HPDE6-E6E7 (cell line): ENCODE measurements at regions not wholly inside any gene's neighbourhood (a gene's known extent, or its start where the extent isn't known, plus 50 kb on each side); places are given as distances from the start of the nearest gene placed in this dataset.

Source experiments
- DNase-seq: peaks from one replicate; pipeline ENCODE4 v3.0.0; 2011; ENCODE audit warnings: missing footprints; ENCODE audit errors: extremely low spot score

DNA sequence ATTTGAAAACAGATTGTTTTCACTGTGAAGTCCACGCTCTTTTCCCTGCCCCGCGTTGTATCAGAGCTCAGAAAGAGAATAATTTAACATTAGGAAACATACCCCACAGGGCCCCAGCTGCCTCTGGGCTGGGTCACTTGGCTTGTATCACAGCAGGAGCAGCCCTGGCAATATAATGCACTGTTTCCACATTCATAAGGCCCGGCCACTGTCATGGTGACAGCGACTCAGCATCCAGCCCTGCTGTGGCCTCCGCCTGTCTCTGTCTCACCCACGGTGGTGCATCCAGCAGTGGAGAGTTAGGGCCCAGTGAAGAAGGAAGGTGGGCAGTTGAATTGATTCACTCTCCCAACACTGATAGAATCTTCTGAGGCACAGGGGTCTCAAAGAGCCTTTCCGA, 188.9 kb downstream of the NSG2 start:
- DNase-seq = no peak

DNA sequence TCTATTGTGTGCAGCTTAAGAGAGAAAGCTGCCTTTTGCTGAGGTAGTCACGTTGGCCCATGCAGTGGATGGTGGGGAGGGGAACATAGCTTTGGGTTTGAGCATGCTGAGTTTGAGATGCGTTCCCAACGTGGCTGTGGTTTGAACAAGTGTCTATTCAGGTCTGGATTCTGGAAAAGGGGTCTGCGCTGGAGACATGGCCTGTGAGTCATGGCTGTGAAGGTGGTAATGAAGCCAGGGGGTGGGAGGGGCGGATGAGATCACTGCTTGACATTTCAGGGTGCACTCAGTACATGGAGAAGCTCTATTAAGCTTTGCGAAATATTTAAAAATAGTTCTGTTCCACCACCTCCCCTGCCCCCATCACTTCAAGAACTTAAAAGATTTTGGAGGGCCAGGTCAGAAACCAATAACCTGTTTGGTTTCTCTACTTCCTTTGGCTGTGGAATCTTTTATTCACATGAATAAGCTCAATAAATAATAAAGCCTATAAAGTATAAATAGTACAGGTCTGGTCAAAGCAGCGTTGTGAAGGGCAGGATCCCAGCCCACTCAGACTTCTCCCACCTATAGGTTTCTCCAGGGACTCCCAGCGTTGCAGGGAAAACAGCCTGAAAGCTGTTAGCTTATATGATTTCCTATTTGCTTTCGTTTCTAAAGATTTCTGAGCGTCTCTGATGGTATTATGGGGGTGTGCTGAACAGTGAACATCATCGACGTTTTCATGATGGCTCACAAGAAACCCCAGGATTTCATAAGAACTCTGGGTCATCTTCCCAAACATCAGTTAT, 189.9 kb downstream of the NSG2 start:
- DNase-seq = no peak

DNA sequence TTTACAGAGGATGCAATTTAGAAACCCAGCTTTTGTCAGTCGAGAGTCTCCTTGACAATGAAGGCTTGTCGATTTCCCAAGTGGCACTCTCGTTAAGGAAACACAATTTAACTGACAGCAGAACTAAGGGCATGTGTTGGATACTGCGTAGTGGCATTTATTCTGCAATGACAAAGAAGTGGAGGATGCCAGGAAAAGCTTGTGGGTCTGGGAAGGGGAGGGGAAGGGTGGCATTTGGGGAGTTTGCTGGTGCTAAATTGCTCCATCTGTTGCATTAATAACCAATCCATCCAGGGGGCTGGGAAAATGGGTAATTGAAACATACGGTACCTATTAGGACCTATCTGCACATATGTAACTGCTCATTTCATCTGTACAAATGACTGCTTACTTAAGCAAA, 190.6 kb downstream of the NSG2 start:
- DNase-seq = no peak

DNA sequence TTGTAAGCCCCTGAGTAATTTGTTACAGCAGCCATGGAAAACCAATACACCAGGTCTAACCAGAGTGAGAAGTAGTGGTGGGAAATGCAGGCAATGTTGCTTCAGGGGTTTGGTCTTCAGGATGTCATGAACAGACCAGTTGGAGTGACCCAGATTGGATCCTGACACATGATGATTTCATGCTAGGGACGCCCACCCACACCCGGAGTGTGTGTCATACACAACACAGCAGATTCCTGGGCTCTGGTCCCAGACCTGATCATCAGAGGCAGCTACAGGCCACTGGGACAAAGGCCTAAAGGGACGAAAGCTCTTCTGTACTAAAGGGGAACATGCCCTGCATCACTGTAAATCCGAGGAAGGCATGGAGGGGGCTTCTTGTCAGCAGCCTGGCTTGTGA, 194.2 kb downstream of the NSG2 start:
- no peak for DNase-seq

DNA sequence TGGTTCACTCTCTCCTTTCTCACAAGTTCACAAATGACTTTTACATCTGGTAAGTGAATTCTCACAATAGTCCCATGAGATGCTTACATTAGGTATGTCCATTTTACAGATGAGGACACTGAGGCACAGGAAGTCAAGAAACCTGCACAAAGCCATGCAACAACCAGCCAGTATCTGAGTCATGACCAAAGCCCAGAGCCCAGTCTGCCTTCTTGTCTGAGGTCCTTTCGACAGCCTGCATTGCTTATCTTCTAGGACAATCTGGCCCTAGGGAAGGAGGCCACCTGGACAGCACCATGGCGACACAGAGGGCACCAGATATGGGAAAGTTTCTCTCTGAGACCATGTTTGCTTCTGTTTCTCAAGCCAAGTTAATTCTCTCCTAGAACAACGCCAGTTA, 197.1 kb downstream of the NSG2 start:
- DNase-seq = no peak

DNA sequence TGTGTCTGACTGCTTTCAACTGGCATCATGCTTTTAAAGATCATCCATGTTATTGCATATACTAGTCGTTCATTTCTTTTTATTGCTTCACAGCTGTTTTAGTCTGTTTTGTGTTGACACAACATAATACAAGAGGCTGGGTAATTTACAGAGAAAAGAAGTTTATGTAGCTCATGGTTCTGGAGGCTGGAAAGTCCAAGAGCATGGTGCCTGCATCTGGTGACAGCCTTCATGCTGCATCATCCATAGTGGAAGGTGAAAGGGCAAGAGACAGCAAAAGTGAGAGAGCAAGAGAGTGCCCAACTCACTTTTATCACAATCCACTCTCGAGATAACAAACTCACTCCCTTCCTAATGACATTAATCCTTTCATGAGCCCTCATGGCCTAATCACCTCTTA, 198.4 kb downstream of the NSG2 start:
- DNase-seq = no peak

DNA sequence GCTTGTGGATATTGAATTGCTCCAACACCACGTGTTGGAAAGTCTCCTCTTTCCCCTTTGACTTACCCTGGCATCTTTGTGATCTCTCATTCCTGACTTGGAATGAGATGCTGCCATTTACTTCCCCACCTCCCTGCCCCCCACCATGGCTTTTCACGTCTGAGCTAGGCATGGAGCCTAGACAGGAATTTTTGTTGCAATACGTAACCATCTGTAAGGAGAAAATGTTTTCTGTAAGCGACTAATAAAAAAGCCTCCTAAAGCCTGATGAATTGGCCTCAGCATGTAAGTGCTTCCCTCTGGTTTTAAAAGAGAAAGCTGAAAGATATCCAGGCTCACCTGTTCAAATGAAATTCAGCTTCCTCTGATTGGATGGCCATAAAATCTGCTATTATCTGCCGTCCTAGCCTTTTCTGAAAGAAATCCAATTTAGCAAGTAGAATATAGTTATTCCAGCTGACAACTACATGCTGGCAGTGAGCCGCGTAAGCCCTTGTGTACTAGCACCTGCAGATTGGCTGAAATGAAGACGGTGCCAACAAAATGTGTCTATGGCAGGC, 200.1 kb downstream of the NSG2 start:
- no peak for DNase-seq

DNA sequence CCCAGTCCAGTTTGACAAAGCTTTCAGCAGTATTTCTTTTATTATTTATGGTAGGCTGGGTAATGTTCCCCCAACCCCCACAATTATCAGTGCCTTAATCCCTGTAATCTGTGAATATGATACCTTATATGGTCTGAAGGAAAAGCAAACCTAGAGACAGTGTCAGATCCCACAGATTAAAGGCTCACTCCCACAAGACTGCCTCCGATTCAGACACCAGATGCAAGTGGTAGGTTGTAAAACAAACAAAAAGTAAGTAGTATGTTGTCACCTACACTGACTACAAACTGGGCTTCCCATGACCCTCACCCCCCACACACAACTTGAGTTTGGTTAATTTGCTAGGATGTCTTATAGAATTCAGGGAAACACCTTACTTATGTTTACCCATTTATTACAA, 201.2 kb downstream of the NSG2 start:
- DNase-seq = no peak

DNA sequence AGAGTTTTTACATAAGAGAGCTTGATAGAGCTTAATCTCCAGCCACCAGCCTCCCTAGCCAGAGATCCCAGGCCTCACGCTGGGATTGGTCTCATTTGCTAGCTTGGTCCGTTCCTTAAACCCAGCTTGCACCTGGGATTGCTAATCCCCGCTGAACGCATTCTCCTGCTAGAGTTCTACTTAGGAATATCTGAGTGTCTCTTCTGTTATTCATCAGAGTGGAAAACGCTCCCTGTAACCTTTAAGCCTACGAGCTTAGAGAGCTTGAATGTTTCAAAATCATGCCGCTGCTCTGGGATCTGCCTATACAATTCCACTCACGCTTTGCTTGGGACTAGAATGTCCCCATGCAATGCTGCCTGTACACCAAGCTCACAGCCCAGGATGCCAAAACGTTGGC, 201.8 kb downstream of the NSG2 start:
- DNase-seq = no peak

DNA sequence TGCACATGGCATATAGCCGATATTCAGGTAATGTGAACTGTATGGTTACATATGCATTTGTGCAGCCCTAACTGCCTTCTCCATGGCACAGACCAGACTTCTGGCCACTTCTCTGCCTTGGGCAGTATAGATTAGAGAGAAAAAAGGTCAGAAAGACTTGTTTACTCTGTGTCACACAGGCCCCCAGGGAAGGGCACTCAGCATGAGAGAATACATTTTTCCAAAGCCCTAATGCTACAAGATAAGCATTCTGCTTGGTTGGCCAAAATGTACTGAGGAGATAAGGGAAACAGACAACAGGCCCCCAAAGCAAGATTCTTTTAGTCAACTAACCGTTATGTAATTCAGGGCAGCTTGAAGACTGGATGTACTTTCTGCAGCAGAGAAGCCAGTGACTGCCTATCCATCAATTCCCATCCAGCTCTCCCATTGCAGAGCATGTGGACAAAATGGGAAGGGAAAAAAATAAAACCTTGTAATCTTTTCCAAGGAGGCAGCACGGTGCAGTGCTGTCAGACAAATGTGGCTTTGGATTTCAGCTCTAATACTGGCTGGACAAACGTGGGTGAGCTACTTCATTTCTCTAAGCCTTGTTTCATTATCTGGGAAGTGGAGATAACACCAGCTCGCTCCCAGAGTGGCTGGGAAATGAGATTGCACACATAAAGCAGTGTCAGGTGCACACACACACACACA, 205.9 kb downstream of the NSG2 start:
- no peak for DNase-seq

DNA sequence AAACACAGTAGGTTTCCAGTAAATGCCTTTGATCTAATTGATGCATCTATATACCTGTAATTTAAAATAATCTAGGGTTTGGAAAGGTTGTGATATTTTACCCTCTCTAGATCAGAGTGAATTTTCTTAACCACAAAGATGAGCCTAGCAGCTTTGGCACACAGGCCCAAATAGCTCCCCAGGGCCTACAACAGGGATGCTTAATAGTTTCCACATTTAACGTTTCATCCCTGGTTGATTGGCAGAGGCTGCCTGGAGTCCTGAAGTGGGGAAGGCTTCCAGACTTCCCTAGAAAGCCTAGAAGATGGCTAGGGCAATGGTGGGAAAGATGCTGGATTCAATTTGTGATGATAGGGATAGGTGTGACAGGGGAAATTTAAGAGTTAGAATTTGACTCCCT, 206.6 kb downstream of the NSG2 start:
- no peak for DNase-seq

DNA sequence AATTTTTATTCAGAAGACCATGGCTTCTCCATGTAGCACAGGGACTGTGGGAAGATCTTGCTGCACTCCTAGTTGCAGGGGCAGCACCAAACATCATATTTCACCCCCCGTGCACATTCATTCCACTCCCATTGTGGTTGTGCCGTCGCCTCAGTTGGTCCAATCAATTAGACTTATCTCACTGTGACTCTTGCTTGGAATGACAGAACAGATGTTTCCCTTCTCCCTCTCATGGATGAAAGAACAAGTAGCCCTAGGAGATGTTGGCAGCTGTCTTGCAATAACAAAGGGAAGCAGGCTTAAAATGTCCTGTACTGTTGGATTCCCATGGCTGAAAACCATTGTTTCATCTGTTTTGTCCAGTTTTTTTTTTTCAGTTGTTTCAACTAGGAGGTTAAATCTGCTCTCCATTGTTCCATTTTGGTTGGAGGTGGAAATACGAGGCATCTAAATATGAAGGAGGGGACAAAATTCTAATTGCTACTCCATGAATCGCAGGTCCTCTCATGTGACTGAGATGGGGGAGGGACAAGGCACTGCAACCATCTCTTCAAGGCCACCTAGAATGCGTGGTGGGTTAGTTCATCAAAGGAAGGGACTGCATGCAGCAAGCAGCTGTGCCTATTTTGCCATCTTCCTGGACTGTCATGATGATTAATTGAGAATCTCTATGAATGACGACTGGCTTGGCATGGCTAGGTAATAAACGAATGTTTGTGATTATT, 214.4 kb downstream of the NSG2 start:
- DNase-seq = no peak

DNA sequence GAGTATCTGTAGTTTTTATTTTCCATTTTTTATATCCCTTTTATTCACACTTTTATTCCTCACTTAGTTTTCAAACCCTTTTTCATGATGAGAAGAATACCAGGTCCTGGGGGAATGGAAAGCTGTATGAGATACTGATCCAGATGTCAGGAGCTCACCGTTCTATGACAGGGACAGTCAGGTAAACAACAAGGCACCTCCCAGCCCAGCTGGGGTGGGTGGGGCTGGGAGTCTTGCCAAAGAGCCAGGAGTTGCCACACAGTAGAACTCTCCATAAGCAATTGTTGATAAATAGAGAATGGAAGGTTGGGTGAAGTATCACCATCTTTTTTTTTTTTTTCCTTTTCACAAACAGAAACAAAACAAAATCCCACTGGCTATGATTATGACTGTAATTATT, 225.8 kb downstream of the NSG2 start:
- DNase-seq = no peak

DNA sequence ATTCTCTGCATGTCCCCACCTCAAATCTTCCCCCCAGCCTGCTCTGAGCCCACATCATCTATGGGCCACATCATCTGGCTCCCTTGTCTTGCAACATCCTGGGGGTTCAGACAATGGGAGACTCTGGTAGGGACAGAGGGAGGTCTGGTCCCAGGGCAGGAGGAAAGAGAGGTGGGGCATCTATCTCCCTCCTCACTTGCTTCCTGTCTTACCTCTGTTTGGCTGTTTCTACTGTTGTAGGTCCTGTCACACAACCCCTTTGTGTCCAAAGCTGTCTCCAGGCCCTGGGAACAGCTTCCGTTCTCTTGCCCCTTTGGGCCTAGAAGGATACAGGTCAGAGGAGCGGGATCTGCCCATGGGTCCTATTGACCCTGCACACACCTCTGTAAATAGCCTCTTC, 227.2 kb downstream of the NSG2 start:
- DNase-seq = no peak

DNA sequence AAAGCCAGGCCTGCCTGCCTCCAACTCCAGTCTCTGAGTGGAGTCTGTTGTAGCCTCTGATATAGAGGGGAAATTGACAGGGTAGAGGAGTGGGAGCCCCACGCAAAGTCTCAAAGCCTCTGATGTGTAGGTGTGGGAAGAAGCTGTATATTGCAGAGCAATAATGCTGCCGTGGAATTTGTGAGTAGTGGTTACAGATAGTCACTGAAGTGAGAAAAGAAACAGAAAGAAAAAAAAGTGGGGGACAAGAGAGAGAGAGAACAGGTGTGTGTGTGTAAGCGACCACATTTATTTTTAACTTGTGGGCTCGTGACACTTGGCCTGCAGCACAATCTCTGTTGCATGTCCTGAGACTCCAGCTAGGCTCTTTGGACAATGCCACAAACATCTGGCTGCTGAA, 227.8 kb downstream of the NSG2 start:
- DNase-seq = no peak

DNA sequence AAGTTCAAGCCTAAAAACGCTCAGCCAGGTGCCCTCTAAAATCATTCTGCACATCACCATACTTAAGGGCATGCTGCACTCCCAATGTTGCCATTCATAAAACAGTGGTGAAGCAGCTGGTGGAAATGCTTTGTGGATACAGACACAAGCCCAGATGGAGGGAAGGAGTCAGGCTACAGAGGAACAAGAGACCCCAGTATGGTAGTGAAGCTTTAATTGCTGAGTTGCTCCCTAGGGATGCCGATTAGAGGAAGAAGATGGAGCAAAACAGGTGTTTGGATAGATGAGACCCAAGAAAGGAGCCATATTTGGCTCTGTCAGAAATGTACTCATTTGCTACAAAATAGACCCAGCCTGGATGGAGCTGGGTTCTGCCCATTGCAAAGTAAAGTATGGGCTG, 230.5 kb downstream of the NSG2 start:
- no peak for DNase-seq

DNA sequence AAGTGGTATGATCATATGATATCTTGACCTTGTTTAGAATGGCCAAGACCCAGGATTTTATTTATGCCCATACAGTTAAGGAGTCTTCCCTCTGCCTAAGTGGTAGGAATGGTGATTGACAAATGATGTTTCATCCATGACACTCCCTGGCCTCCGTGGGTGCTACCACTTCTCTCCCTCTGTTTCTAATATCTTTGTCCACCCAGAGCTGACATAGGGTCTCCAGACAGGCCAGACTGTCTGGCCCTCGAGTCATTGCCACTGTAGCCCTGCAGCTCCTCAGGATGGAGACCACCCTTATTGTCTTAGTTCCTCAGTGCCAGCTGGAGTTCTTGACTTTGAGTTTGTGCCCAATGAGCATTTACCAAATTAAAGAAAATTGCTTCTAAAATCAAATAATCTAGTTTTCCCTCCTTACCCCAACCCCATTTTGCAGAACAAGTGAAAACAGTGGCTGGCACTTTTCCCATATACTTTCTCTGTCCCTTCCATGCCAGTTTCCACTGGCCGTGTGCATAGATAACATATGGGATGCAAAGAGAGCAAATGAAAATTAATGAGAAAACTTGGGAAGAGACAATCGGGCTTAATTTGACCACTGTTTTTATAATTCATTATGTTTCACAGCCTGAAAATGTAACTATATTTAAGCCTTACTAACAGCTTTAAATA, 235.7 kb downstream of the NSG2 start:
- DNase-seq = no peak

DNA sequence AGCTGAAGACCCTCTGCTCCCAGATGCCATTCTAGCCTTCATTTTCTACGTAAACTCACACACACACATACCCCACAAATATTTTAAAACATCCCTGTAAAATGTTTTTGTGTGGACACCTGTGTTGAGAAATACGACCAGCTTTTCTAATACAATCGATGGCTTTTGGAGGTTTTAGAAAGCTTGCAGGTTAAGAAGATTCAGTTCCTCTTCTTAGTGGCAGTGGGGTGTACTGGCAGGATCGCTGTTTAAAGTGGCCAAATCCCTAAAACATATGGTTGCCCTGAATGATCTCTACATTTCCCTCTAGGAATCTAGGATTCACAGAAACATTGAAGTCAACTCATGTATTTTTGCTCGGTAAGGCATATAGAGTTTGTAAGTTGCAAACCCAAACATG, 236.3 kb downstream of the NSG2 start:
- no peak for DNase-seq

DNA sequence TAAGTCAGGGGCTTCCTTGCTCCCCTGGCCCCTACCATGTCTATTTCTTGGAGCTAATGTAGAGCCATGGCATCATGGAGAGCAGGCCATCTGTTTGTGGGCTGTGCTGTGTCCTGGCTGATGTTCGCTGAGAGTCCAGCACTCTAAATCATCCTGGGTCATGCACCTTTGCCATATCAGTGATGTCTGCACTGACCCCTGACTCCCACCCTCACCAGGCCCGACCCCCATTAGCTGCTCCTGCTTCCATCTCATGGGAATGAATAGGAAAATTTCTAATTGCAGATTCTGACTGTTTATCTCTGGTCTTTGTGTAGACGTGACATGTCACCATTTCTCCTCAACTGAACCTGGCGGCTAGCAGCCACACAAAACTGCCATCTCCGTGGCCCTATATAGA, 236.9 kb downstream of the NSG2 start:
- DNase-seq = no peak

DNA sequence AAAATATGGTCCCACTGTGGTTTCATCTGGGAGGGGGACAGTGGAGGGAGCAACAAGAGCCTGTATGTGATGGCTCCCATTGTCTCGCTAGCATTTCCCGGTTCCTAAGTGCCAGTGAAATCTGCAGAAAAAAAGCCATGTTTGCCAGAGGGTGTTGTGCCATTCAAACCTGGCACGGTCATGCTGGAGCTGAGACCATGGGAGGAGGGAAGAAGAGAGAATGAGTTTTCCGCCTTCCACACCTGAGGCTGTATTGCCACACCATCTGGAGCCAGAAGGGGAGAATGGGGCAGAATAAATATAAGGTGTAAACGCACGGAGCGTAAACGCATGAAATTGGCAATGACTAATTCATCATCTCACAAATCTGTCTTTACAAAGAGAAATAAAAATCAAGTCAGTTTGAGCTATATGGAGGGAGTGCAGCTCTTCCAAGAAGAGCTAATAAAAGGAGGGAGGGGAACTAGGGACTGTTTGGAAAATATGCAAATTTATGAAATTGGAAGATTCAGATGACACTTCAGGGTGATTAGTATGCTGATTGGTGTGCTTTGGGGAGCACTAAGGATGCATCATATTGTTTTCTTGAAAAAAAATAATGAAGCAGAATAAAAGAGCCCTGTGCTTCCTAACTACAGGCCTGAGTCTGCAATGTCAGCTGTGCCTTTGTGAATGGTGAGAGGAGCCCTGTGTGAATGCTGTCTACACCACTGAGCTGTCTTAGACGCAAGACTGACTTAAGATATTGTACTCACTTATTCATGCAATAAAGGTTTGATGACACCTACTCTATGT, 237.9 kb downstream of the NSG2 start:
- DNase-seq = no peak

DNA sequence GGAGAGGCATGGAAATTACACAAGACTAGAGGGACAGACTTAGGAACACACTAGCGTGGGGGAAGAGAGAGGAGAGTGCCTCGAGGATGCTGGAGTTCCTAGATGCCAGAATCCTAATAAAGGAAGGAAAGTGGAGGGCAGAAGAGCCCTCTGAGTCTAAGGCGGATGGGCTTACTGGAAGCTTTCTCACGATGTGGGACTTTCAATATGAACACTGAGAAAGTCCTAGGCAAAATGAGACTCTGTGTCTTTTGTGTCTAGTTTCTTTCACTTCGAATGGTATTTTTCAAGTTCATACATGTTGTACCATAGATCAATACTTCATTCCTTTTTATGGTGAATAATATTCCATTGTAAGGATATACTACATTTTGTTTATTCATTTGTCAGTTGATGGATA, 239.4 kb downstream of the NSG2 start:
- no peak for DNase-seq
